LoVo (cell line): ENCODE measurements at regions not wholly inside any gene's neighbourhood (a gene's known extent, or its start where the extent isn't known, plus 50 kb on each side); places are given as distances from the start of the nearest gene placed in this dataset.
"Not testable (repeated sequence)": the region's sequence is repeated elsewhere in the genome, so short reads cannot be mapped to it uniquely, and the experiment has no call there.

Experiments
- DNase-seq: peaks from one replicate; pipeline ENCODE4 v3.0.0-alpha.2; 2016; ENCODE audit warnings: low spot score

- DNase-seq, result no peak
These were observed 960.0 kb downstream of the DIPK2A start for GRCh38 chr3:144931590-144931989.

GRCh38 chr3:144942093-144942837, 970.6 kb downstream of the DIPK2A start:
- DNase-seq, result no peak

GRCh38 chr3:144942838-144943197, 971.2 kb downstream of the DIPK2A start:
- no peak for DNase-seq

GRCh38 chr3:144947895-144948294, 976.3 kb downstream of the DIPK2A start:
- DNase-seq, result no peak

- no peak for DNase-seq
These were observed 977.1 kb downstream of the DIPK2A start for GRCh38 chr3:144948711-144949110.

GRCh38 chr3:144953959-144954358, 982.3 kb downstream of the DIPK2A start:
- no peak for DNase-seq

GRCh38 chr3:144957398-144958101, 985.9 kb downstream of the DIPK2A start:
- no peak for DNase-seq

GRCh38 chr3:144963810-144964209, 992.2 kb downstream of the DIPK2A start:
- DNase-seq, result no peak

GRCh38 chr3:144966560-144966959, 994.9 kb downstream of the DIPK2A start:
- no peak for DNase-seq

- DNase-seq, result no peak
These were observed 997.2 kb downstream of the DIPK2A start for GRCh38 chr3:144968750-144969350.

GRCh38 chr3:144984481-144984880, 1012.9 kb downstream of the DIPK2A start:
- not testable (repeated sequence) for DNase-seq

- DNase-seq, result no peak
These were observed 1018.2 kb downstream of the DIPK2A start for GRCh38 chr3:144989807-144990206.

- no peak for DNase-seq
These were observed 1024.2 kb downstream of the DIPK2A start for GRCh38 chr3:144995856-144996255.

GRCh38 chr3:145005427-145005826, 1033.8 kb downstream of the DIPK2A start:
- no peak for DNase-seq

- no peak for DNase-seq
These were observed 1034.6 kb downstream of the DIPK2A start for GRCh38 chr3:145006271-145006670.

GRCh38 chr3:145013931-145014330, 1042.3 kb downstream of the DIPK2A start:
- DNase-seq, result no peak

- DNase-seq, result no peak
These were observed 1043.6 kb downstream of the DIPK2A start for GRCh38 chr3:145015253-145015652.

GRCh38 chr3:145017959-145018358, 1046.3 kb downstream of the DIPK2A start:
- peak; percentile 5 for DNase-seq

- DNase-seq, result no peak
These were observed 1050.8 kb downstream of the DIPK2A start for GRCh38 chr3:145022447-145022846.

GRCh38 chr3:145024700-145025099, 1053.1 kb downstream of the DIPK2A start:
- no peak for DNase-seq

- not testable (repeated sequence) for DNase-seq
These were observed 1055.6 kb downstream of the DIPK2A start for GRCh38 chr3:145027186-145027585.

- no peak for DNase-seq
These were observed 1061.2 kb downstream of the DIPK2A start for GRCh38 chr3:145032791-145033190.

GRCh38 chr3:145035682-145036081, 1064.1 kb downstream of the DIPK2A start:
- DNase-seq, result no peak
